OCI-LY3 (cell line): ENCODE measurements at regions not wholly inside any gene's neighbourhood (a gene's known extent, or its start where the extent isn't known, plus 50 kb on each side); places are given as distances from the start of the nearest gene placed in this dataset.
"Not testable (repeated sequence)": the region's sequence is repeated elsewhere in the genome, so short reads cannot be mapped to it uniquely, and the experiment has no call there.

Experiments
- H2AFZ ChIP-seq: fragments of 200-600, 300-600 bp; shearing (Covaris generic); 2 replicates; pipeline ENCODE4 v1.6.0; 2014; ENCODE audit warnings: antibody characterized with exemption, low read depth, low read length
- H3K27ac ChIP-seq: fragments of 200-600, 300-600 bp; sonication (generic); 2 replicates; pipeline ENCODE4 v1.5.1; 2014; ENCODE audit warnings: mild to moderate bottlenecking, low read length, moderate library complexity, mixed read lengths
- H3K27me3 ChIP-seq: fragments of 200-600, 300-600 bp; sonication (generic); 2 replicates; pipeline ENCODE4 v1.6.1; 2014; ENCODE audit warnings: low read depth, low read length, mixed read lengths
- H3K36me3 ChIP-seq: fragments of 200-600, 300-600 bp; sonication (generic); replicated peaks from 2 replicates; pipeline ENCODE3; 2014; ENCODE audit warnings: low read depth, low read length, mixed read lengths
- H3K4me1 ChIP-seq: fragments of 300-600, 200-600 bp; sonication (generic); 2 replicates; pipeline ENCODE4 v1.6.1; 2014; ENCODE audit warnings: low read length, mixed read lengths
- H3K4me2 ChIP-seq: fragments of 200-600, 300-600 bp; sonication (generic); 2 replicates; pipeline ENCODE4 v1.6.1; 2014; ENCODE audit warnings: low read length, mixed read lengths
- H3K4me3 ChIP-seq: fragments of 300-600, 200-600 bp; sonication (generic); 2 replicates; pipeline ENCODE4 v1.5.1; 2014; ENCODE audit warnings: antibody characterized with exemption, mild to moderate bottlenecking, low read length, moderate library complexity
- H3K79me2 ChIP-seq: fragments of 300-600, 200-600 bp; shearing (Covaris generic); 2 replicates; pipeline ENCODE4 v1.6.1; 2014; ENCODE audit warnings: mild to moderate bottlenecking, low read length, mixed read lengths
- H3K9ac ChIP-seq: fragments of 300-600, 200-600 bp; shearing (Covaris generic); 2 replicates; pipeline ENCODE4 v1.6.0; 2014; ENCODE audit warnings: mild to moderate bottlenecking, low read length, moderate library complexity
- H3K9me3 ChIP-seq: fragments of 200-600, 300-600 bp; shearing (Covaris generic); 2 replicates; pipeline ENCODE4 v1.6.1; 2014; ENCODE audit warnings: low read length, mixed read lengths; ENCODE audit not compliant: insufficient read depth
- H4K20me1 ChIP-seq: fragments of 200-600, 300-600 bp; sonication (generic); 2 replicates; pipeline ENCODE4 v1.6.1; 2016; ENCODE audit warnings: low read length, mixed read lengths; ENCODE audit not compliant: insufficient read depth
- CTCF ChIP-seq: fragments of 200-600, 300-600 bp; sonication (generic); IDR thresholded peaks from 2 replicates; pipeline ENCODE4 v1.5.1; 2014; ENCODE audit warnings: antibody characterized with exemption, low read length, low read depth
- EZH2phosphoT487 ChIP-seq: fragments of 200-600 bp; shearing (Covaris generic); IDR thresholded peaks from 2 replicates; pipeline ENCODE4 v1.6.1; 2018; ENCODE audit warnings: antibody characterized with exemption, mixed run types, low read depth

GRCh38 chr5:121638126-121638525 lies 213.6 kb upstream of the FTMT start:
- H3K27me3 ChIP-seq = no peaks in the 10 kb centered on the region
- no peak overlapping the region for H3K4me2 ChIP-seq
- H3K9me3 ChIP-seq = no peaks in the 10 kb centered on the region
- no peak overlapping the region for H3K4me3 ChIP-seq
- H3K79me2 ChIP-seq = no peaks in the 10 kb centered on the region
- H3K9ac ChIP-seq = no peak overlapping the region
- no peaks in the 10 kb centered on the region for H3K4me1 ChIP-seq
- no peaks in the 10 kb centered on the region for H3K36me3 ChIP-seq
- no peak overlapping the region for H3K27ac ChIP-seq
- H2AFZ ChIP-seq = no peak overlapping the region
- no peaks in the 10 kb centered on the region for H4K20me1 ChIP-seq
- no peak for TF ChIP-seq CTCF
- TF ChIP-seq EZH2phosphoT487 = no peak

- no peak overlapping the region for H2AFZ ChIP-seq
- H3K4me2 ChIP-seq = no peak overlapping the region
- TF ChIP-seq CTCF = no peak
- no peak for TF ChIP-seq EZH2phosphoT487
- no peak overlapping the region for H3K9ac ChIP-seq
- no peak overlapping the region for H3K27ac ChIP-seq
- no peaks in the 10 kb centered on the region for H3K36me3 ChIP-seq
- H3K4me1 ChIP-seq = no peaks in the 10 kb centered on the region
- H3K27me3 ChIP-seq = no peaks in the 10 kb centered on the region
- no peaks in the 10 kb centered on the region for H3K9me3 ChIP-seq
- no peaks in the 10 kb centered on the region for H3K79me2 ChIP-seq
- no peaks in the 10 kb centered on the region for H4K20me1 ChIP-seq
- H3K4me3 ChIP-seq = no peak overlapping the region
These were observed 211.4 kb upstream of the FTMT start for GRCh38 chr5:121640298-121640697.

- Histone ChIP-seq H3K4me1 (no peaks in the 10 kb centered on the region), H2AFZ (no peak overlapping the region), H3K4me3 (no peak overlapping the region), H3K27ac (no peak overlapping the region), H3K27me3 (no peaks in the 10 kb centered on the region), H4K20me1 (no peaks in the 10 kb centered on the region), H3K4me2 (no peak overlapping the region), H3K9me3 (no peaks in the 10 kb centered on the region), H3K36me3 (no peaks in the 10 kb centered on the region), H3K9ac (no peak overlapping the region), H3K79me2 (no peaks in the 10 kb centered on the region)
- no peak for TF ChIP-seq EZH2phosphoT487
- TF ChIP-seq CTCF = no peak
These were observed 193.5 kb upstream of the FTMT start for GRCh38 chr5:121658221-121658620.

- H3K36me3 ChIP-seq = no peaks in the 10 kb centered on the region
- H3K4me2 ChIP-seq = no peak overlapping the region
- H4K20me1 ChIP-seq = no peaks in the 10 kb centered on the region
- no peaks in the 10 kb centered on the region for H3K27me3 ChIP-seq
- no peak overlapping the region for H2AFZ ChIP-seq
- no peak overlapping the region for H3K4me3 ChIP-seq
- H3K9me3 ChIP-seq = no peaks in the 10 kb centered on the region
- TF ChIP-seq CTCF (no peak), EZH2phosphoT487 (no peak)
- no peak overlapping the region for H3K9ac ChIP-seq
- no peaks in the 10 kb centered on the region for H3K4me1 ChIP-seq
- no peak overlapping the region for H3K27ac ChIP-seq
- H3K79me2 ChIP-seq = no peaks in the 10 kb centered on the region
These were observed 191.5 kb upstream of the FTMT start for GRCh38 chr5:121660142-121660541.

DNA sequence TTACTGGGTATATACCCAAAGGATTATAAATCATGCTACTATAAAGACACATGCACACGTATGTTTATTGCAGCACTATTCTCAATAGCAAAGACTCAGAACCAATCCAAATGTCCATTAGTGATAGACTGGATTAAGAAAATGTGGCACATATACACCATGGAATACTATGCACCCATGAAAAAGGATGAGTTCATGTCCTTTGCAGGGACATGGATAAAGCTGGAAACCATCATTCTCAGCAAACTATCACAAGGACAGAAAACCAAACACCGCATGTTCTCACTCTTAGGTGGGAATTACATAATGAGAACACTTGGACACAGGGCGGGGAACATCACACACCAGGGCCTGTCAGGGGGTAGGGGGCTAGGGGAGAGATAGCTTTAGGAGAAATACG lies 186.1 kb upstream of the FTMT start:
- not testable (repeated sequence) for H3K27me3 ChIP-seq, H3K4me1 ChIP-seq, H4K20me1 ChIP-seq

More for the DNA sequence above, 186.1 kb upstream of the FTMT start:
- H3K9ac ChIP-seq, H3K4me2 ChIP-seq, H3K4me3 ChIP-seq, H2AFZ ChIP-seq, H3K36me3 ChIP-seq, H3K9me3 ChIP-seq, H3K79me2 ChIP-seq, H3K27ac ChIP-seq: not testable (repeated sequence)
